Gastroesophageal sphincter (tissue), 4 donors: ENCODE measurements at regions not wholly inside any gene's neighbourhood (a gene's known extent, or its start where the extent isn't known, plus 50 kb on each side); places are given as distances from the start of the nearest gene placed in this dataset.

Source experiments
- ATAC-seq: fragments of 150-250 bp; one replicate; pipeline ENCODE4 v1.9.1; 2016; ENCODE audit warnings: mild to moderate bottlenecking, moderate library complexity
- H3K27ac ChIP-seq, 4 donors: fragments of 200-600 bp; sonication (generic) in 3 of 4; 1 replicate in 3 of 4; 2 replicates in 1 of 4; pipeline ENCODE4 v1.5.1; 2016 to 2019
- H3K27me3 ChIP-seq: fragments of 200-600 bp; sonication (generic); one replicate; pipeline ENCODE4 v1.5.1; 2019
- H3K36me3 ChIP-seq, 2 donors: fragments of 200-600 bp; sonication (generic); one replicate each; pipeline ENCODE4 v1.5.1; 2019; ENCODE audit warnings: control low read depth in 1 of 2
- H3K4me1 ChIP-seq, 3 donors: fragments of 200-600 bp; sonication (generic); 1 replicate in 2 of 3; 2 replicates in 1 of 3; pipeline ENCODE4 v1.5.1; 2016 to 2019; ENCODE audit warnings: control low read depth in 2 of 3
- H3K4me3 ChIP-seq, 2 donors: fragments of 200-600 bp; sonication (generic); one replicate each; pipeline ENCODE4 v1.5.1; 2019; ENCODE audit warnings: mild to moderate bottlenecking in 1 of 2, moderate library complexity in 1 of 2
- H3K9me3 ChIP-seq, 3 donors: fragments of 200-600 bp; sonication (generic); one replicate each; pipeline ENCODE4 v1.5.1; 2017 to 2019; ENCODE audit warnings: control low read depth in 2 of 3
- EP300 ChIP-seq: sonication (generic); formaldehyde crosslinking; IDR thresholded peaks from one replicate; pipeline ENCODE4 v1.6.1; 2017; ENCODE audit warnings: antibody characterized with exemption, mild to moderate bottlenecking
- POLR2A ChIP-seq, 2 donors: fragments of 450-650 bp; IDR thresholded peaks; one replicate each; pipeline ENCODE4 v1.6.1; 2017; ENCODE audit warnings: antibody characterized with exemption in 2 of 2, mild to moderate bottlenecking in 2 of 2, moderate library complexity in 1 of 2
- POLR2AphosphoS5 ChIP-seq: sonication (generic); formaldehyde crosslinking; IDR thresholded peaks from one replicate; pipeline ENCODE4 v1.6.1; 2017; ENCODE audit warnings: antibody characterized with exemption
- WGBS, 2 donors: methylation state at CpG; one replicate each; pipeline ENCODE4 v1.1.5; 2018; ENCODE audit warnings: low coverage in 1 of 2; 5-methylcytosine and 5-hydroxymethylcytosine counted together
- TF ChIP-seq, protein P1 (sequence below), 4 experiments: fragments of 200-600 bp in 2 of 4; fragments of 450-650 bp in 2 of 4; sonication (generic) in 1 of 4; IDR thresholded peaks; one replicate each; pipeline ENCODE4 v1.5.1; 2017 to 2019; ENCODE audit warnings: antibody characterized with exemption in 4 of 4, mild to moderate bottlenecking in 2 of 4, moderate library complexity in 2 of 4

DNA sequence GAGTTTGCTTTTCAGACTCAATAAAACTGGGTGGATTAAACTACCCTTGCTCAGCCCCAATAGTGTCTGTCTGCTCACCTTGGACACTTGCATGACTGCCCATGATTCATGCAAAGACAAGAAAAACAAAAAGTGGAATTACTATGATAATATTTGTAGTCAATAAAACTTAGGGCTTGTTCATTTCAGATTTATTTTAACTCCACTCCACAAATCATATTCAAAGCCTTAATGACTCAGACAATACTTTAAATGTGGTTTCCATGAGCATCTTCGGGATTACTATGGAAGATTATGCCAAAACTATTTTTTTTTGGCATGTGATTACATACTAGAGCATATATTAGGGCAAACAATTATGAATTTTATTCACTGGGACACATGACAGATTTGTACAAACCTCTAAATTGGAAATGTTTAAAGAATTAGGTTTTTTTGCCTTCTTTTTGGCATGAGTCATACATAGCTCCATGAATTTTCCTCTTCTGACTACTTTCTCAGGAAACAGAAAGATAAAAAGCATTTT lies 468.9 kb downstream of the ACTL7B start:
- 18 to 40% methylated on average over 1 of the region's 1 CpG for WGBS, 2 donors
- no peaks in the 10 kb centered on the region for H3K36me3 ChIP-seq
- H3K27ac ChIP-seq: no peak overlapping the region
- TF ChIP-seq POLR2A (IDR thresholded peaks at IDR 0.05) (no peak), POLR2AphosphoS5 (no peak), EP300 (no peak)
- TF ChIP-seq, protein P1, sequence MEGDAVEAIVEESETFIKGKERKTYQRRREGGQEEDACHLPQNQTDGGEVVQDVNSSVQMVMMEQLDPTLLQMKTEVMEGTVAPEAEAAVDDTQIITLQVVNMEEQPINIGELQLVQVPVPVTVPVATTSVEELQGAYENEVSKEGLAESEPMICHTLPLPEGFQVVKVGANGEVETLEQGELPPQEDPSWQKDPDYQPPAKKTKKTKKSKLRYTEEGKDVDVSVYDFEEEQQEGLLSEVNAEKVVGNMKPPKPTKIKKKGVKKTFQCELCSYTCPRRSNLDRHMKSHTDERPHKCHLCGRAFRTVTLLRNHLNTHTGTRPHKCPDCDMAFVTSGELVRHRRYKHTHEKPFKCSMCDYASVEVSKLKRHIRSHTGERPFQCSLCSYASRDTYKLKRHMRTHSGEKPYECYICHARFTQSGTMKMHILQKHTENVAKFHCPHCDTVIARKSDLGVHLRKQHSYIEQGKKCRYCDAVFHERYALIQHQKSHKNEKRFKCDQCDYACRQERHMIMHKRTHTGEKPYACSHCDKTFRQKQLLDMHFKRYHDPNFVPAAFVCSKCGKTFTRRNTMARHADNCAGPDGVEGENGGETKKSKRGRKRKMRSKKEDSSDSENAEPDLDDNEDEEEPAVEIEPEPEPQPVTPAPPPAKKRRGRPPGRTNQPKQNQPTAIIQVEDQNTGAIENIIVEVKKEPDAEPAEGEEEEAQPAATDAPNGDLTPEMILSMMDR (IDR thresholded peaks at IDR 0.05): no peak
- ATAC-seq: no peak
- H3K27me3 ChIP-seq: no peaks in the 10 kb centered on the region
- no peak overlapping the region for H3K4me3 ChIP-seq
- no peaks in the 10 kb centered on the region for H3K9me3 ChIP-seq
- H3K4me1 ChIP-seq: no peaks in the 10 kb centered on the region

DNA sequence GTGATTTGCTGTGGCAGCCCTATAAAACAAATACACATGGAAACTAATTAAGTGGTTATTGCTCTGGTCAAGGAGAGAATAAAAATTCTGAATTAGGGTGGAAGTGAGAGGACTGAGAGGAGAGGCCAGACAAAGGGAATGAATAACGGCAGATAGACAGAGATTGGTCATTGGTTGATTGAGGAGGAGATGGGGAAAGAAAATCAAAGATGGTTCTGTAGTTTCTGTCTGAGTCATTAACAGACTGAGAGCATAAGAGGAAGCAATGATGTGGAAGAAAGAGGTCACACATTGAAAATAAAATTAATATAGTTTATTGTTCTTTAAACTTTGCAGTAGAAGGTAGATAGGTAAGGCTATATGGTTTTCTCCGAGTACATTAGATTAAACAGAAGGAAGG lies 469.8 kb downstream of the ACTL7B start:
- TF ChIP-seq POLR2A (IDR thresholded peaks at IDR 0.05) (no peak), EP300 (no peak), POLR2AphosphoS5 (no peak)
- TF ChIP-seq, protein P1 (IDR thresholded peaks at IDR 0.05): no peak
- no peaks in the 10 kb centered on the region for H3K4me1 ChIP-seq
- no peaks in the 10 kb centered on the region for H3K27me3 ChIP-seq
- H3K4me3 ChIP-seq: no peak overlapping the region
- 83 to 86% methylated on average over 2 of the region's 2 CpGs for WGBS, 2 donors
- H3K27ac ChIP-seq: no peak overlapping the region
- no peaks in the 10 kb centered on the region for H3K9me3 ChIP-seq
- H3K36me3 ChIP-seq: no peaks in the 10 kb centered on the region
- ATAC-seq: no peak

DNA sequence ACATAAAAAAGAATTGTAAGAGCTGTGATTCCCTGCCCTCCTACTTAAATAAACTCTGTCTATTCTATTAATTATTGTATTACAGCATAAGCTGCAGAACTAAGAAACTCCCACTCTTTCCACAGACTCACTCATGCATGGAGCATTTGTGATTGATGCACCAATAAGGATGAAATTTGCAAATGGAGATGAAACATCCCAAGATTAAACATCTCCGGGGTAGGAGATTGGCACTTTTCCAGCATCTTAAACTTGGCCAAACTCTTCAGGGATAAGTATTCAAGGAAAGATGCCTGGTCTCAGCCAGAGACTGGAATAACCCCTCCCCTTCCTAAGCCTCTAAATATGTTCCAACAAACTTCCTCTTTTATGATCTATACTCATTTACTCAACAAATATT lies 472.0 kb downstream of the ACTL7B start:
- Histone ChIP-seq H3K9me3 (no peaks in the 10 kb centered on the region), H3K27me3 (no peaks in the 10 kb centered on the region), H3K27ac (no peak overlapping the region), H3K4me3 (no peak overlapping the region), H3K4me1 (no peaks in the 10 kb centered on the region), H3K36me3 (no peaks in the 10 kb centered on the region)
- no peak for ATAC-seq
- 13 to 18% methylated on average over 1 of the region's 1 CpG for WGBS, 2 donors
- TF ChIP-seq POLR2AphosphoS5 (no peak), POLR2A (IDR thresholded peaks at IDR 0.05) (no peak), EP300 (no peak)
- TF ChIP-seq, protein P1 (IDR thresholded peaks at IDR 0.05): no peak

DNA sequence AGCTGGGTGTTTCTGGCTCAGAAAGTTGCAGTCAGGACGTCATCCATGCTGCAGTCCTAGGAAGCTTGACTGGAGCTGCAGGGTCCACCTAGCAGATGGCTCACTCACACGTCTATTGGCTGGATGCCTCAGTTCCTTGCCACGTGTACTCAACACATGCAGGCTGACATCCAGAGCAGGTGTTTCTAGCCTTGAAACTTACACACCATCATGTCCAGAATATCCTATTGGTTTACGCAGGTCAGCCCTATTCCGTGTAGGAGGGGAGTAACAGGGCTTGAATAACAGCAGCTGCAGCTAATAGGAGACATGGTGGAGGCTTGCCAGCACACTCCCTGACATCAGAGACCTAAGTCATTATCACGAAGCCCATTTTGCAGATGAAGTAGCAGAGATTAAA lies 473.5 kb downstream of the ACTL7B start:
- H3K27ac ChIP-seq: no peak overlapping the region
- no peaks in the 10 kb centered on the region for H3K9me3 ChIP-seq
- H3K4me3 ChIP-seq: no peak overlapping the region
- ATAC-seq: no peak
- 72 to 76% methylated on average over 2 of the region's 6 CpGs for WGBS, 2 donors
- H3K4me1 ChIP-seq: no peaks in the 10 kb centered on the region
- TF ChIP-seq POLR2A (IDR thresholded peaks at IDR 0.05) (no peak), POLR2AphosphoS5 (no peak)
- H3K36me3 ChIP-seq: no peaks in the 10 kb centered on the region
- no peaks in the 10 kb centered on the region for H3K27me3 ChIP-seq

DNA sequence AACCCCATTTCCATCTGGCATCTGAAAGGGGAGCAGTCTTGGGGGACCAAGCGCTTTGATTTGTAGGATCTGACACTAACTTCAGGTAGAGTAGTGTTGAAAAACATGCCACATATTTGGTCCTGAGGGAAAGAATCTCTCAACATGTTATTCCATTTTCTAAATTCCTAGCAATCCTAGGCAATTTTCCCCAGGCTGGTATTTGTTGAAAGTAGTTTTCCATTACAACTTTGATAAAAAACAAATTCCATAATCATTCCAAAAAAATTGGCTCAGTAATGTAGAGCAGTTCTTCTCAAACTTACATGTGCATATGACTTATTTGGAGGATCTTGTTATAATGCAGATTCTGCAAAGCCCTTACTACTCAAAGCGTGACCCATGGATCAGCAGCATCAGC lies 477.9 kb downstream of the ACTL7B start:
- no peak overlapping the region for H3K27ac ChIP-seq
- no peak for TF ChIP-seq POLR2A (IDR thresholded peaks at IDR 0.05)
- TF ChIP-seq EP300: no peak
- no peak for TF ChIP-seq POLR2AphosphoS5
- no peaks in the 10 kb centered on the region for H3K36me3 ChIP-seq
- no peaks in the 10 kb centered on the region for H3K27me3 ChIP-seq
- H3K4me1 ChIP-seq: no peaks in the 10 kb centered on the region
- ATAC-seq: no peak
- peaks cover 0 to 9% (median 0%) of the 10 kb centered on the region in 3 donors for H3K9me3 ChIP-seq
- 100% methylated on average over 1 to 2 of the region's 2 CpGs for WGBS, 2 donors
- no peak overlapping the region for H3K4me3 ChIP-seq

DNA sequence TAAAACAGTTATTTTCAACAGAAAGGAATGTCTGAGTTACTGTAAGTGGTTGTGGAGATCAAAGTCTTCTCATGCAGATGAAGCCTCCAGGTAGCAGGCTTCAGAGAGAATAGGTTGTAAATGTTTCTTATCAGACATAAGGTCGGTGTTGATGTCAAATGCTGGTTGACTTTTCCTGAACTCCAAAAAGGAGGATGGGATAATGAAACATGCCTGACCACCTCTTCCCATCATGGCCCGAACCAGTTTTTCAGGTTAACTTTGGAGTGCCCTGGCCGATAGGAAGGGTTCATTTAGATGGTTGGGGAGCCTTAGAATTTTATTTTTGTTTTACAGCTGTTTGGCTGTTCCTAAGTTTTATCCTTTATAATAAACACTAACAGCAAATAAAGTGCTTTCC lies 478.4 kb downstream of the ACTL7B start:
- Histone ChIP-seq H3K4me3 (no peak overlapping the region), H3K27ac (no peak overlapping the region), H3K4me1 (no peaks in the 10 kb centered on the region), H3K36me3 (no peaks in the 10 kb centered on the region), H3K27me3 (no peaks in the 10 kb centered on the region), H3K9me3 (peaks cover 0 to 9% (median 0%) of the 10 kb centered on the region in 3 donors)
- ATAC-seq: no peak
- TF ChIP-seq POLR2A (IDR thresholded peaks at IDR 0.05): no peak
- TF ChIP-seq, protein P1 (IDR thresholded peaks at IDR 0.05): no peak
- no peak for TF ChIP-seq POLR2AphosphoS5
- no peak for TF ChIP-seq EP300
- WGBS, 2 donors: 87 to 96% methylated on average over 3 of the region's 3 CpGs
